Naive B cell (primary cell): ENCODE measurements at regions not wholly inside any gene's neighbourhood (a gene's known extent, or its start where the extent isn't known, plus 50 kb on each side); places are given as distances from the start of the nearest gene placed in this dataset.

Experiments
- ATAC-seq, 2 donors: fragments of 150-1000 bp; cut with Tn5 transposase; 2 replicates each; pipeline ENCODE4 v1.10.0; 2021; ENCODE audit warnings: low read depth in 2 of 2, mild to moderate bottlenecking in 2 of 2, moderate library complexity in 2 of 2
- DNase-seq: peaks from one replicate; pipeline ENCODE4 v3.0.0; 2022
- H3K27ac Mint-ChIP-seq, 6 donors: one replicate each; pipeline ENCODE4 v1.8.0; 2020 to 2022; ENCODE audit warnings: mild to moderate bottlenecking in 6 of 6, mixed read lengths in 6 of 6, moderate library complexity in 5 of 6, inconsistent platforms in 2 of 6
- H3K27me3 Mint-ChIP-seq, 3 donors: one replicate each; pipeline ENCODE4 v1.8.0; 2021 to 2022; ENCODE audit warnings: mixed read lengths in 3 of 3, mild to moderate bottlenecking in 1 of 3
- H3K36me3 Mint-ChIP-seq, 2 donors: one replicate each; pipeline ENCODE4 v1.8.0; 2020 to 2022; ENCODE audit warnings: mixed read lengths in 2 of 2, inconsistent platforms in 1 of 2, mild to moderate bottlenecking in 1 of 2
- H3K4me1 Mint-ChIP-seq, 3 donors: one replicate each; pipeline ENCODE4 v1.8.0; 2020 to 2022; ENCODE audit warnings: mixed read lengths in 3 of 3, inconsistent platforms in 1 of 3, mild to moderate bottlenecking in 1 of 3, moderate library complexity in 1 of 3
- H3K4me3 Mint-ChIP-seq, 8 donors: one replicate each; pipeline ENCODE4 v1.8.0; 2020 to 2022; ENCODE audit warnings: mild to moderate bottlenecking in 8 of 8, mixed read lengths in 8 of 8, moderate library complexity in 8 of 8, inconsistent platforms in 2 of 8
- H3K9me3 Mint-ChIP-seq, 7 donors: one replicate each; pipeline ENCODE4 v1.8.0; 2020 to 2022; ENCODE audit warnings: mixed read lengths in 7 of 7, mild to moderate bottlenecking in 5 of 7, inconsistent platforms in 2 of 7, moderate library complexity in 1 of 7

DNA sequence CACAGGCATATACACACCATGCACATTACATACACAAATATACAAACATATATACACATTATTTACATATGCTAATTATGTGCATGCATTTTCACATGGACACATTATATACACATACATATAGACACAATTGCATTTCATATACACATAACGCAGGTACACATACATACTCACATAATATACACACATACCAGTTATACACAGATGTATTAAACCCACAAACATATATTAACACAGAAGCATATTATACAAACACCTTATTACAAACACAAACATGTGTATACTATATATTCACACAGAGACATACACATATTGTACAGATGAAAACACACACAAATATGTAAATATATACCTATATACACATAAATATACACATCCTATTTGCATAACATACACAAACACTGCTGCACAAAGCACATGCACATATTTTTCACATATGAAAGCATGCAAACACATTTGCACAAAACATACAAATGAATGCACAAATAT is 140.2 kb downstream of the VEGFA start:
- peak overlapping the region in 1 of 6 donors; percentile 34 for H3K27ac Mint-ChIP-seq
- H3K27me3 Mint-ChIP-seq: peaks cover 13 to 27% (median 24%) of the 10 kb centered on the region in 3 donors
- ATAC-seq: no peak
- DNase-seq: no peak
- H3K4me3 Mint-ChIP-seq: no peak overlapping the region
- no peaks in the 10 kb centered on the region for H3K4me1 Mint-ChIP-seq
- no peaks in the 10 kb centered on the region for H3K36me3 Mint-ChIP-seq
- H3K9me3 Mint-ChIP-seq: no peaks in the 10 kb centered on the region

- Mint-ChIP-seq H3K9me3 (no peaks in the 10 kb centered on the region), H3K4me1 (no peaks in the 10 kb centered on the region), H3K4me3 (no peak overlapping the region), H3K27me3 (peaks cover 13 to 30% (median 27%) of the 10 kb centered on the region in 3 donors), H3K27ac (peak overlapping the region in 1 of 6 donors; percentile 34), H3K36me3 (no peaks in the 10 kb centered on the region)
- DNase-seq (no peak), ATAC-seq (no peak)
Observed at GRCh38 chr6:43909474-43910148, 139.6 kb downstream of the VEGFA start.

GRCh38 chr6:43907789-43908472 is 137.9 kb downstream of the VEGFA start:
- ATAC-seq (no peak), DNase-seq (no peak)
- H3K4me3 Mint-ChIP-seq: no peak overlapping the region
- peaks cover 13 to 33% (median 27%) of the 10 kb centered on the region in 3 donors for H3K27me3 Mint-ChIP-seq
- H3K36me3 Mint-ChIP-seq: no peaks in the 10 kb centered on the region
- no peaks in the 10 kb centered on the region for H3K4me1 Mint-ChIP-seq
- no peak overlapping the region for H3K27ac Mint-ChIP-seq
- no peaks in the 10 kb centered on the region for H3K9me3 Mint-ChIP-seq

- Mint-ChIP-seq H3K4me1 (no peaks in the 10 kb centered on the region), H3K4me3 (no peak overlapping the region), H3K27me3 (peaks cover 13 to 33% (median 27%) of the 10 kb centered on the region in 3 donors), H3K27ac (no peak overlapping the region), H3K36me3 (no peaks in the 10 kb centered on the region), H3K9me3 (no peaks in the 10 kb centered on the region)
- no peak for ATAC-seq
- no peak for DNase-seq
Observed at GRCh38 chr6:43907312-43907711, 137.3 kb downstream of the VEGFA start.

DNA sequence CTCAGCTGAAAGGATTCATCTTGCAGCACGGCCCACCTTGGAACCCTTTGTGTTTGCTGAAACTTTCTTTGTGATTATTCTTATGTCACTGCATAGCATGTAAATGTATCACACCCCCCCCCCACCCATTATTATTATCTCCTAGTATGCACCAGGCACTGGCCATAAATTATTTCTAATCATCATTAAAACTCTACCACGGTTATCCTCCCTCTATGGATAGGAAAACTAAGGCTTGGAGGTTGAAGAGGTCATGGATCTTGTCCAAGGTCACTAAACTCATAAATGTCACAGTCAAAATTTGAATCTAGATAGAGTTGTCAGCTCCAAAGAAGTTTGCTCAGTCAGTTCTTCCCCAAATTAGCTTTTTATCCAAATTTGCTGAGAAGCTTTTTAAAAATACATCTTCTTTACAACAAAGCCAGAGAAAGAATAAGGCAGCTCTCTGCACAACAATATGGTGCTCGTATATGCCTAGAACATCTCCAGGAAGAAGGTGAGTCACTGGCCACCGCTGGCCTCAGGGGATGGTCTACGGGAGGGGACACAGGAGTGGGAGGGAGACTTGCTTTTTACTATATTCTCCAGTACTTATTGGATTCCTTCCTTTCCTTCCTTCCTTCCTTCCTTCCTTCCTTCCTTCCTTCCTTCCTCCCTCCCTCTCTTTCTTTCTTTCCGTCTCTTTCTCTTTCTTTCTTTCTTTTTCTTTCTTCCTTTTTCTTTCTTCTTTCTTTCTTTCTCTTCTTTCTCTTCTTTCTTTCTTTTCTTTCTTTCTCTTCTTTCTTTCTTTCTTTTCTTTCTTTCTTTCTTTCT is 134.5 kb downstream of the VEGFA start:
- Mint-ChIP-seq H3K27me3 (peaks cover 13 to 33% (median 21%) of the 10 kb centered on the region in 3 donors), H3K36me3 (no peaks in the 10 kb centered on the region), H3K4me3 (no peak overlapping the region), H3K27ac (no peak overlapping the region), H3K9me3 (no peaks in the 10 kb centered on the region), H3K4me1 (no peaks in the 10 kb centered on the region)
- DNase-seq (no peak), ATAC-seq (no peak)

DNA sequence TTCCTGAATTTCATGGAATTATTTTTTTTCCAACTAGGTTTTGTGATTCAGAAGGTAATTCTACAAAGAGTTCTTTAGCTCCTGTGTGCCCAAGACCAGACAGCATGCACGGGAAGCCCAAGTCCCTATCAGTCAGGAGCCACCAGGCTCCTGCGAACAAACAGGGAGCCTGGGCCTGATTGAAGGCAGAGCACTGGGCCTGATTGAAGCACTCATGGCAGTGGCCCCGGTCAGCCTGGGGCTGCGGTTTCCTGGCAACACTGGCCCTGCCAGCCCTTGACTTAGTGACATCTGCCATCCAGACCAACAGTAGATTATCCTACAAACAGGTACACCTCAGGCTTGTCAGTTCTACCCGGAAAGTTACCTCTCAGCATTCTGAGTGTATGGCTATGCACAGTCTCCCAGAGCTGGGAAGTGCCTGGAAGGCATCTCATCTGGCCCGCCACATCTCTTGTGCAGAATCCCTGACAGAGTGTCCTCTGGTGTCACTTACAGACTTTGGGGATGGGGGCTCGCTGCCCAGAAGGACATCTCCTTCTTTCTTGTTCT is 133.8 kb downstream of the VEGFA start:
- Mint-ChIP-seq H3K4me3 (no peak overlapping the region), H3K9me3 (no peaks in the 10 kb centered on the region), H3K4me1 (no peaks in the 10 kb centered on the region), H3K27ac (no peak overlapping the region), H3K27me3 (peaks cover 13 to 33% (median 24%) of the 10 kb centered on the region in 3 donors), H3K36me3 (no peaks in the 10 kb centered on the region)
- no peak for DNase-seq
- no peak for ATAC-seq

DNA sequence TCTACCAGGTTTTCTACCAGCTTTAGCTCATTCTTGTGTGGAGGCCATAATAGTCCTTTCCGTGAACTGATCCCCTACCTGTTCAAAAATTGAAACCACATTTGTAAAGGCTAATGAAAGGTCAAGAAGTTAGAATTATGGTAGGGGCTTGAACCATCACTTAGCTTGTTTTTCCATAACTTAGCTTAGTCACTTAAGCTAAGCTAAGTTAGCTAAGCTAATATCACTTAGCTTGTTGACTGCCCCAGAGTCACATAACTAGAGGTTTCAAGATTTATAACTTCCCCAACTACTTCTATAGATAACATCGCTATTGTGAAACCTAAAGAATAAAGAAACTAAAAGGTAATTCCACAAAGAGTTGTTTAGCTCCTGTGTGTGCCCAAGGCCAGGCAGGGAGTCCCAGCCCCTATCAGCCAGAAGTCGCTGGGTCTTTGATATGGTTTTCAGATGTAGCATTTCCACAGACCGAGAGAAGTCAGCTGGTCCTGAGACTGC is 131.8 kb downstream of the VEGFA start:
- no peaks in the 10 kb centered on the region for H3K36me3 Mint-ChIP-seq
- no peak for ATAC-seq
- H3K4me3 Mint-ChIP-seq: no peak overlapping the region
- H3K9me3 Mint-ChIP-seq: peaks cover 0 to 7% (median 4%) of the 10 kb centered on the region in 7 donors
- no peak for DNase-seq
- no peaks in the 10 kb centered on the region for H3K4me1 Mint-ChIP-seq
- H3K27me3 Mint-ChIP-seq: peaks cover 5 to 34% (median 13%) of the 10 kb centered on the region in 3 donors
- peak overlapping the region in 1 of 6 donors; percentile 64 for H3K27ac Mint-ChIP-seq

- no peaks in the 10 kb centered on the region for H3K36me3 Mint-ChIP-seq
- peaks cover 0 to 9% (median 4%) of the 10 kb centered on the region in 7 donors for H3K9me3 Mint-ChIP-seq
- peak overlapping the region in 3 of 8 donors; percentile 29 to 69 (median 61) for H3K4me3 Mint-ChIP-seq
- DNase-seq (no peak), ATAC-seq (no peak)
- H3K27me3 Mint-ChIP-seq: peaks cover 0 to 27% (median 9%) of the 10 kb centered on the region in 3 donors
- H3K27ac Mint-ChIP-seq: no peak overlapping the region
- H3K4me1 Mint-ChIP-seq: no peaks in the 10 kb centered on the region
Observed at GRCh38 chr6:43900916-43901732, 131.1 kb downstream of the VEGFA start.

DNA sequence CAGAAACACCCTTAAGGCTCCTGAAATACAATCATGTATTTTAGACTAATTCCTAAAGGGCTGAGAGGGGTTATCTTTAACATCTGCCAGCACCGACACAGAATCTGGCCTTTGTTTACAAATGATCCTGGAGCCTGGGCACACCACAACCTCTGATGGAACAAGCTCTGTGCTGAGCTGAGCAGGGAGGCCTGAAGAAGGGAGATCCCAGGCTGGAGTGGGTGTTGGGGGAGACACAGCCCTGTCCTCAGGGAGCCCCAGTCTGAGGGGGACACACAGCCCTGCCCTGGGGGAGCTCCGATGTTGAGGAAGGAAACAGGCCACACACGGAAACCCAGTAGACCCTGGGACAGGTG is 130.5 kb downstream of the VEGFA start:
- ATAC-seq: no peak
- no peaks in the 10 kb centered on the region for H3K36me3 Mint-ChIP-seq
- no peak overlapping the region for H3K27ac Mint-ChIP-seq
- no peak for DNase-seq
- H3K4me1 Mint-ChIP-seq: no peaks in the 10 kb centered on the region
- H3K4me3 Mint-ChIP-seq: no peak overlapping the region
- H3K9me3 Mint-ChIP-seq: peaks cover 0 to 15% (median 4%) of the 10 kb centered on the region in 7 donors
- H3K27me3 Mint-ChIP-seq: peaks cover 0 to 22% (median 11%) of the 10 kb centered on the region in 3 donors

GRCh38 chr6:43899830-43900229 is 129.8 kb downstream of the VEGFA start:
- H3K4me3 Mint-ChIP-seq: no peak overlapping the region
- DNase-seq: no peak
- H3K4me1 Mint-ChIP-seq: no peaks in the 10 kb centered on the region
- H3K27ac Mint-ChIP-seq: peak overlapping the region in 1 of 6 donors; percentile 72
- no peak for ATAC-seq
- peaks cover 0 to 14% (median 11%) of the 10 kb centered on the region in 3 donors for H3K27me3 Mint-ChIP-seq
- H3K36me3 Mint-ChIP-seq: no peaks in the 10 kb centered on the region
- H3K9me3 Mint-ChIP-seq: peaks cover 0 to 15% (median 4%) of the 10 kb centered on the region in 7 donors

- Mint-ChIP-seq H3K4me3 (no peak overlapping the region), H3K9me3 (peaks cover 0 to 15% (median 4%) of the 10 kb centered on the region in 7 donors), H3K4me1 (no peaks in the 10 kb centered on the region), H3K27ac (no peak overlapping the region), H3K36me3 (no peaks in the 10 kb centered on the region), H3K27me3 (peaks cover 0 to 16% (median 9%) of the 10 kb centered on the region in 3 donors)
- ATAC-seq: no peak
- no peak for DNase-seq
Observed at GRCh38 chr6:43898358-43899131, 128.5 kb downstream of the VEGFA start.
